HepG2 (cell line): ENCODE measurements at regions not wholly inside any gene's neighbourhood (a gene's known extent, or its start where the extent isn't known, plus 50 kb on each side); places are given as distances from the start of the nearest gene placed in this dataset.
A peak's percentile ranks its signal among the peaks of the same experiment; 100 is the strongest.

ENCODE experiments used
- DZIP1 ChIP-seq: sonication (generic); formaldehyde crosslinking; IDR thresholded peaks from 2 replicates; pipeline ENCODE4 v1.5.0; 2020; ENCODE audit warnings: mild to moderate bottlenecking, missing genetic modification reagents
- EZH2 ChIP-seq: conservative IDR thresholded peaks from 2 replicates; pipeline ENCODE4 v1.6.1; 2012; ENCODE audit warnings: mild to moderate bottlenecking, low read depth, low read length, moderate library complexity
- FOXK1 ChIP-seq: sonication (generic); formaldehyde crosslinking; IDR thresholded peaks from 2 replicates; pipeline ENCODE4 v1.4.0; 2020; ENCODE audit warnings: low read depth, missing genetic modification reagents, borderline replicate concordance
- REL ChIP-seq: sonication (generic); formaldehyde crosslinking; conservative IDR thresholded peaks from 2 replicates; pipeline ENCODE4 v1.8.0; 2022; ENCODE audit warnings: mild to moderate bottlenecking, missing genetic modification reagents, moderate library complexity
- REXO4 ChIP-seq: sonication (generic); formaldehyde crosslinking; IDR thresholded peaks from 2 replicates; pipeline ENCODE4 v1.8.0; 2022; ENCODE audit warnings: missing genetic modification reagents, mild to moderate bottlenecking, borderline replicate concordance
- SALL2 ChIP-seq: sonication (generic); formaldehyde crosslinking; IDR thresholded peaks from 2 replicates; pipeline ENCODE4 v1.8.1; 2023; ENCODE audit warnings: mild to moderate bottlenecking, missing genetic modification reagents, inconsistent platforms
- SMC3 ChIP-seq: IDR thresholded peaks from 2 replicates; pipeline ENCODE4 v1.6.1; 2011; ENCODE audit warnings: low read length, improper control_type of control experiment
- SRSF1 ChIP-seq: fragments of 200-400 bp; formaldehyde crosslinking; optimal IDR thresholded peaks from 2 replicates; pipeline ENCODE3; 2017; ENCODE audit warnings: mild to moderate bottlenecking, low read depth, low read length, moderate library complexity
- TCF7 ChIP-seq: sonication (generic); IDR thresholded peaks from 2 replicates; pipeline ENCODE4 v1.6.1; 2016; ENCODE audit warnings: antibody characterized with exemption, low read depth
- ZNF143 ChIP-seq: sonication (generic); formaldehyde crosslinking; IDR thresholded peaks from 2 replicates; pipeline ENCODE4 v1.4.0; 2020; ENCODE audit warnings: missing genetic modification reagents
- ZNF234 ChIP-seq: sonication (generic); formaldehyde crosslinking; conservative IDR thresholded peaks from 2 replicates; pipeline ENCODE4 v1.5.1; 2020; ENCODE audit warnings: mild to moderate bottlenecking, missing genetic modification reagents
- ZNF343 ChIP-seq: sonication (generic); formaldehyde crosslinking; IDR thresholded peaks from 2 replicates; pipeline ENCODE4 v1.4.0; 2020; ENCODE audit warnings: mild to moderate bottlenecking, missing genetic modification reagents
- ZNF44 ChIP-seq: sonication (generic); formaldehyde crosslinking; IDR thresholded peaks from 2 replicates; pipeline ENCODE4 v1.5.1; 2020; ENCODE audit warnings: mild to moderate bottlenecking, missing genetic modification reagents
- ZNF512B ChIP-seq: sonication (generic); formaldehyde crosslinking; IDR thresholded peaks from 2 replicates; pipeline ENCODE4 v1.5.1; 2020; ENCODE audit warnings: missing genetic modification reagents, mild to moderate bottlenecking, borderline replicate concordance
- ZNF558 ChIP-seq: sonication (generic); formaldehyde crosslinking; IDR thresholded peaks from 2 replicates; pipeline ENCODE4 v1.9.0; 2022; ENCODE audit warnings: mild to moderate bottlenecking, missing genetic modification reagents, borderline replicate concordance
- ZNF687 ChIP-seq: sonication (generic); formaldehyde crosslinking; IDR thresholded peaks from 2 replicates; pipeline ENCODE4 v1.5.1; 2020; ENCODE audit warnings: mild to moderate bottlenecking, missing genetic modification reagents, moderate library complexity
- ZNF782 ChIP-seq: sonication (generic); formaldehyde crosslinking; IDR thresholded peaks from 2 replicates; pipeline ENCODE4 v1.4.0; 2020; ENCODE audit warnings: missing genetic modification reagents, mild to moderate bottlenecking, borderline replicate concordance
- ZSCAN5A ChIP-seq: sonication (generic); formaldehyde crosslinking; IDR thresholded peaks from 2 replicates; pipeline ENCODE4 v1.8.0; 2022; ENCODE audit warnings: mild to moderate bottlenecking, missing genetic modification reagents, borderline replicate concordance

- TF ChIP-seq ZSCAN5A (0 out of 2 replicates have a peak, but pooled peaks have one; percentile 76), DZIP1 (CRISPR knock-in tag) (no peak), ZNF782 (CRISPR knock-in tag) (peak; percentile 70; the same call in 1 of the 2 replicates), SALL2 (peak; percentile 63), ZNF234 (CRISPR knock-in tag) (no peak), ZNF687 (peak; percentile 93), ZNF343 (CRISPR knock-in tag) (no peak), REL (CRISPR knock-in tag) (no peak), ZNF558 (CRISPR knock-in tag) (peak; percentile 77; the same call in 1 of the 2 replicates), ZNF143 (CRISPR knock-in tag) (no peak), EZH2 (no peak), REXO4 (no peak), SRSF1 (no peak), TCF7 (no peak; the same call in 1 of the 2 replicates), FOXK1 (peak; percentile 45; the same call in 1 of the 2 replicates), ZNF44 (CRISPR knock-in tag) (no peak; the same call in 1 of the 2 replicates), SMC3 (peak; percentile 96), ZNF512B (CRISPR knock-in tag) (peak; percentile 97; the same call in 1 of the 2 replicates)
These were observed 158.4 kb upstream of the FAM20A start (continued) for GRCh38 chr17:68759343-68760140.
